ENCODE measurements at regions not wholly inside any gene's neighbourhood (a gene's known extent, or its start where the extent isn't known, plus 50 kb on each side); places are given as distances from the start of the nearest gene placed in this dataset.

GRCh38 chr4:35559559-35560365, 684.6 kb downstream of the ARAP2 start:
- peak overlapping the region; percentile 51 for H2AFZ ChIP-seq (replicated peaks)
- H3K4me3 Mint-ChIP-seq = no peak overlapping the region
- no peak for TF ChIP-seq EZH2 (IDR thresholded peaks at IDR 0.05)
- TF ChIP-seq EZH2phosphoT487 (IDR thresholded peaks at IDR 0.05) = no peak
- TF ChIP-seq CTCF (IDR thresholded peaks at IDR 0.05) = no peak

GRCh38 chr4:35562861-35563260, 681.5 kb downstream of the ARAP2 start:
- H3K4me1 ChIP-seq = peaks cover 8% of the 10 kb centered on the region
- TF ChIP-seq EZH2phosphoT487 (IDR thresholded peaks at IDR 0.05) (no peak), EZH2 (IDR thresholded peaks at IDR 0.05) (no peak), CTCF (IDR thresholded peaks at IDR 0.05) (no peak)
- Mint-ChIP-seq H3K4me3 (no peak overlapping the region), H3K27me3 (ENCODE audit: insufficient read depth, low read depth) (no peaks in the 10 kb centered on the region), H3K4me1 (peaks cover 9% of the 10 kb centered on the region), H3K36me3 (no peaks in the 10 kb centered on the region), H3K27ac (no peak overlapping the region), H3K9me3 (peaks cover 3% of the 10 kb centered on the region)
- H4K20me1 ChIP-seq (ENCODE audit: low read depth) = no peaks in the 10 kb centered on the region
- DNase-seq (ENCODE audit: low spot score) = no peak
- no peak overlapping the region for H3K27ac ChIP-seq
- no peak overlapping the region for H3K9ac ChIP-seq
- no peak overlapping the region for H2AFZ ChIP-seq (replicated peaks)
- H3K27me3 ChIP-seq = no peaks in the 10 kb centered on the region
- no peak overlapping the region for H3K4me3 ChIP-seq
- H3F3A ChIP-seq (ENCODE audit: low read depth) = no peaks in the 10 kb centered on the region
- H3K79me2 ChIP-seq (ENCODE audit: low read depth) = no peaks in the 10 kb centered on the region
- no peaks in the 10 kb centered on the region for H3K9me3 ChIP-seq (ENCODE audit: low read depth)
- no peak overlapping the region for H3K4me2 ChIP-seq
- no peaks in the 10 kb centered on the region for H3K36me3 ChIP-seq

More at GRCh38 chr4:35559559-35560365, 684.6 kb downstream of the ARAP2 start:
- Histone ChIP-seq H4K20me1 (ENCODE audit: low read depth) (no peaks in the 10 kb centered on the region), H3K9ac (no peak overlapping the region), H3K4me1 (no peaks in the 10 kb centered on the region), H3K4me2 (no peak overlapping the region), H3K4me3 (no peak overlapping the region), H3K36me3 (no peaks in the 10 kb centered on the region), H3K79me2 (ENCODE audit: low read depth) (no peaks in the 10 kb centered on the region), H3K9me3 (ENCODE audit: low read depth) (no peaks in the 10 kb centered on the region), H3K27ac (no peak overlapping the region), H3K27me3 (no peaks in the 10 kb centered on the region), H3F3A (ENCODE audit: low read depth) (no peaks in the 10 kb centered on the region)
- peaks cover 9% of the 10 kb centered on the region for H3K4me1 Mint-ChIP-seq
- H3K27ac Mint-ChIP-seq = no peak overlapping the region
- DNase-seq (ENCODE audit: low spot score) = peak; percentile 23
- peaks cover 3% of the 10 kb centered on the region for H3K9me3 Mint-ChIP-seq
- no peaks in the 10 kb centered on the region for H3K27me3 Mint-ChIP-seq (ENCODE audit: insufficient read depth, low read depth)
- H3K36me3 Mint-ChIP-seq = no peaks in the 10 kb centered on the region

GRCh38 chr4:35565640-35566039, 678.7 kb downstream of the ARAP2 start:
- Histone ChIP-seq H3K4me3 (no peak overlapping the region), H3K79me2 (ENCODE audit: low read depth) (no peaks in the 10 kb centered on the region), H3K27me3 (no peaks in the 10 kb centered on the region), H3K9ac (no peak overlapping the region), H3K36me3 (no peaks in the 10 kb centered on the region), H3F3A (ENCODE audit: low read depth) (no peaks in the 10 kb centered on the region), H3K4me2 (no peak overlapping the region), H4K20me1 (ENCODE audit: low read depth) (no peaks in the 10 kb centered on the region), H3K27ac (no peak overlapping the region), H3K9me3 (ENCODE audit: low read depth) (no peaks in the 10 kb centered on the region), H3K4me1 (peaks cover 8% of the 10 kb centered on the region), H2AFZ (replicated peaks) (no peak overlapping the region)
- Mint-ChIP-seq H3K9me3 (no peaks in the 10 kb centered on the region), H3K4me1 (peaks cover 9% of the 10 kb centered on the region), H3K36me3 (no peaks in the 10 kb centered on the region), H3K27me3 (ENCODE audit: insufficient read depth, low read depth) (no peaks in the 10 kb centered on the region), H3K4me3 (no peak overlapping the region), H3K27ac (no peak overlapping the region)
- no peak for TF ChIP-seq EZH2 (IDR thresholded peaks at IDR 0.05)
- TF ChIP-seq EZH2phosphoT487 (IDR thresholded peaks at IDR 0.05) = no peak
- no peak for TF ChIP-seq CTCF (IDR thresholded peaks at IDR 0.05)
- DNase-seq (ENCODE audit: low spot score) = no peak

Data from neural progenitor cell (in vitro differentiated cells).